ENCODE measurements at regions not wholly inside any gene's neighbourhood (a gene's known extent, or its start where the extent isn't known, plus 50 kb on each side); places are given as distances from the start of the nearest gene placed in this dataset.

DNA sequence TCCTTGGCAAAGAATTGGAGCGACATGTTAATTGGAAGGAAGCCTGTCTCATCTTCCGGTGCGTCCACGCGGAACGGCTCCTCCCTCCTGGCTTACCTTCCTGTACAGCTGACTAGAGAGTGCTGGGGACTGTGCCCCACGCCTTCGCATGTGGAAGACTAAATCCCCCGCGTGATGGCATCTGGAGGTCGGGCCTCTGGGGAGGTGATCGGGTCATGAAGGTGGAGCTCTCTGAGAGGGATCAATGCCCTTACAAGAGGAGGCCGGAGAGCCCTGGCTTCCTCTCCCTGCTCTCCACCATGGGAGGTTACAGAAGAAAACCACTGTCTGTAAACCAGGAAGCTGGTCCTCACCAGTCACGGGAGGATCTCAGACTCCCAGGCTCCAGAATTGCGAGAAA is 104.1 kb upstream of the OTOS start:
- Mint-ChIP-seq H3K27ac (ENCODE audit: unreplicated experiment) (no peak overlapping the region), H3K36me3 (ENCODE audit: low read depth, unreplicated experiment) (no peaks in the 10 kb centered on the region), H3K4me3 (ENCODE audit: unreplicated experiment) (no peak overlapping the region), H3K4me1 (ENCODE audit: unreplicated experiment) (no peaks in the 10 kb centered on the region), H3K27me3 (ENCODE audit: unreplicated experiment) (peaks cover 3% of the 10 kb centered on the region), H3K9me3 (ENCODE audit: unreplicated experiment) (no peaks in the 10 kb centered on the region)
- no peak for DNase-seq (ENCODE audit: low spot score)
- TF ChIP-seq CTCF (IDR thresholded peaks at IDR 0.05; ENCODE audit: unreplicated experiment): no peak

- peaks cover 6% of the 10 kb centered on the region for H3K27me3 Mint-ChIP-seq (ENCODE audit: unreplicated experiment)
- no peak for DNase-seq (ENCODE audit: low spot score)
- no peaks in the 10 kb centered on the region for H3K36me3 Mint-ChIP-seq (ENCODE audit: low read depth, unreplicated experiment)
- H3K4me3 Mint-ChIP-seq (ENCODE audit: unreplicated experiment): no peak overlapping the region
- TF ChIP-seq CTCF (IDR thresholded peaks at IDR 0.05; ENCODE audit: unreplicated experiment): no peak
- H3K9me3 Mint-ChIP-seq (ENCODE audit: unreplicated experiment): no peaks in the 10 kb centered on the region
- H3K27ac Mint-ChIP-seq (ENCODE audit: unreplicated experiment): no peak overlapping the region
- H3K4me1 Mint-ChIP-seq (ENCODE audit: unreplicated experiment): no peaks in the 10 kb centered on the region
Measured at GRCh38 chr2:240245184-240245583, 104.7 kb upstream of the OTOS start.

DNA sequence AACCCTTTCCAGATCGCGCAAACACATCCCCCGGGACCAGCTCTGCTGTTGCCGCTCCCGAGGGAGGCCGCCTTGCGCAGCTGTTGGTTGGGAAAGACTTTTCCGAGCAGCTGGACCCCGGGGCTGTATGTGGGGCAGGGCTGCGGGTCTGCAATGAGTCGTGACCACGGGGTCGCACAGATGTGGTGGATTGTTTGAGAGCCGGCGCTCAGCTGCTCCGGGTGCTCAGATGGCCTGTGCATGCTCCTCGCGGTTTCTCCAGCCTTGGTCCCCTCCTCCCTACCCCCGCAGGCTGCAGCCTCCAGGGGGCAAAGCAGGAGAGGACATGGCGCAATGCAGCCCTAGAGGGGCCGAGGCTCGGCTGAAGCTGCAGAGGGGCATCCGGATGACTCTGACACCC is 105.2 kb upstream of the OTOS start:
- Mint-ChIP-seq H3K27me3 (ENCODE audit: unreplicated experiment) (peaks cover 6% of the 10 kb centered on the region), H3K4me1 (ENCODE audit: unreplicated experiment) (no peaks in the 10 kb centered on the region), H3K4me3 (ENCODE audit: unreplicated experiment) (no peak overlapping the region)

GRCh38 chr2:240246173-240246820 is 105.8 kb upstream of the OTOS start:
- H3K27ac Mint-ChIP-seq (ENCODE audit: unreplicated experiment): no peak overlapping the region
- no peak for DNase-seq (ENCODE audit: low spot score)
- H3K4me1 Mint-ChIP-seq (ENCODE audit: unreplicated experiment): no peaks in the 10 kb centered on the region
- no peak overlapping the region for H3K4me3 Mint-ChIP-seq (ENCODE audit: unreplicated experiment)
- no peaks in the 10 kb centered on the region for H3K36me3 Mint-ChIP-seq (ENCODE audit: low read depth, unreplicated experiment)
- H3K9me3 Mint-ChIP-seq (ENCODE audit: unreplicated experiment): no peaks in the 10 kb centered on the region
- peaks cover 6% of the 10 kb centered on the region for H3K27me3 Mint-ChIP-seq (ENCODE audit: unreplicated experiment)
- TF ChIP-seq CTCF (IDR thresholded peaks at IDR 0.05; ENCODE audit: unreplicated experiment): no peak

More for the DNA sequence above, 105.2 kb upstream of the OTOS start:
- TF ChIP-seq CTCF (IDR thresholded peaks at IDR 0.05; ENCODE audit: unreplicated experiment): no peak
- H3K9me3 Mint-ChIP-seq (ENCODE audit: unreplicated experiment): no peaks in the 10 kb centered on the region
- H3K27ac Mint-ChIP-seq (ENCODE audit: unreplicated experiment): no peak overlapping the region
- H3K36me3 Mint-ChIP-seq (ENCODE audit: low read depth, unreplicated experiment): no peaks in the 10 kb centered on the region
- no peak for DNase-seq (ENCODE audit: low spot score)

- TF ChIP-seq CTCF (IDR thresholded peaks at IDR 0.05; ENCODE audit: unreplicated experiment): no peak
- Mint-ChIP-seq H3K9me3 (ENCODE audit: unreplicated experiment) (no peaks in the 10 kb centered on the region), H3K4me1 (ENCODE audit: unreplicated experiment) (no peaks in the 10 kb centered on the region), H3K4me3 (ENCODE audit: unreplicated experiment) (no peak overlapping the region), H3K27ac (ENCODE audit: unreplicated experiment) (no peak overlapping the region), H3K27me3 (ENCODE audit: unreplicated experiment) (peaks cover 6% of the 10 kb centered on the region), H3K36me3 (ENCODE audit: low read depth, unreplicated experiment) (no peaks in the 10 kb centered on the region)
- no peak for DNase-seq (ENCODE audit: low spot score)
Measured at GRCh38 chr2:240247241-240247867, 106.9 kb upstream of the OTOS start.
